ENCODE measurements at regions not wholly inside any gene's neighbourhood (a gene's known extent, or its start where the extent isn't known, plus 50 kb on each side); places are given as distances from the start of the nearest gene placed in this dataset.

GRCh38 chr15:95307115-95307514 lies 1023.4 kb upstream of the NR2F2 start:
- TF ChIP-seq CTCF (IDR thresholded peaks at IDR 0.05) (no peak), POLR2AphosphoS5 (IDR thresholded peaks at IDR 0.05; ENCODE audit: low read depth, low read length) (no peak), REST (IDR thresholded peaks at IDR 0.05; ENCODE audit: low read depth, low read length) (no peak), ZBTB33 (IDR thresholded peaks at IDR 0.05; ENCODE audit: borderline replicate concordance, low read depth) (no peak), RFX5 (IDR thresholded peaks at IDR 0.05; ENCODE audit: low read length) (no peak), USF1 (IDR thresholded peaks at IDR 0.05; ENCODE audit: borderline replicate concordance, low read depth) (no peak), JUND (IDR thresholded peaks at IDR 0.05) (no peak), FOXM1 (IDR thresholded peaks at IDR 0.05; ENCODE audit: low read depth) (no peak)
